ENCODE measurements at regions not wholly inside any gene's neighbourhood (a gene's known extent, or its start where the extent isn't known, plus 50 kb on each side); places are given as distances from the start of the nearest gene placed in this dataset.

DNA sequence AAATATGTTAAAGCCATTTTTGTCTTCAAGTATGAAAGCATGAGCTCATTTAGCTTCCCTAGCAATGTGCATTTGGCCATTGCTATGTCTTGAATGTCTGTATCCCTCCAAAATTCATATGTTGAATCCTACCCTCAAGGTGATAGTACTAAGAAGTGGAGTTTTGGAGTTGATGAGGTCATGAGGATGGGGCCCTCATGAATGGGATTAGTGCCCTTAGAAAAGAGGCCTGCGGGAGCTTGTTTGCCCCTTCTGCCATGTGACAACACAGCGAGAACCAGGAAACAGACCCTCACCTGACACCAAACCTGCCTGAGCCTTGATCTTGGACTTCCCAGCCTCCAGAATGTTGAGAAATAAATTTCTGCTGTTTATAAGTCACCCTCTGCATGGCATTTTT lies 61.3 kb upstream of the UCN3 start:
- TF ChIP-seq EP300 (IDR thresholded peaks at IDR 0.05) (no peak), POLR2A (IDR thresholded peaks at IDR 0.05) (no peak), CTCF (IDR thresholded peaks at IDR 0.05) (no peak), POLR2AphosphoS5 (IDR thresholded peaks at IDR 0.05) (no peak)
- Histone ChIP-seq H3K9me3 (peaks cover 0 to 4% (median 0%) of the 10 kb centered on the region in 4 donors), H3K4me1 (peaks cover 0 to under 1% (median 0%) of the 10 kb centered on the region in 4 donors), H3K27ac (no peak overlapping the region), H3K36me3 (no peaks in the 10 kb centered on the region), H3K4me3 (no peak overlapping the region), H3K27me3 (no peaks in the 10 kb centered on the region)
- 47 to 81% methylated on average over 2 of the region's 2 CpGs for WGBS, 2 donors
- ATAC-seq (ENCODE audit: low FRiP score in 2 of 2) (no peak), DNase-seq (no peak)

DNA sequence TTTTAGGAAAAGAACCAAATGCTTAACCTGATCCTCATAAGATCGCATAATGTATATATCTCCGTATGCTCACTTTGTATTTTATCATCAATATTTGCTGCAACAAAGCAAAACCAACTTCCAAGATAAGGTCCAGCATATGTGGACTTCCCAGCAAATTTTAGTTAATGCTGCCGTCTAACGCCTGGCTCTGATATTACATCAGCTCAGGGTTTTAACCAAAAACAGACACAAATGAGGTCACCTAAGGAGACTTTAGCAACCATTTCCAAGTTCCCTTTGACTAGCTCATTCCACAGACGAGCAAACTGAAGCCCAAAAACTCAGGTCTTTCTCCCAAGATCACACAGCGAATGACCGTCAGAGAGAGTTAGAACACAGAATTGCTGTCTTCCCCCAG lies 59.4 kb upstream of the UCN3 start:
- Histone ChIP-seq H3K27me3 (no peaks in the 10 kb centered on the region), H3K9me3 (peaks cover 0 to 4% (median 0%) of the 10 kb centered on the region in 4 donors), H3K4me3 (no peak overlapping the region), H3K36me3 (no peaks in the 10 kb centered on the region), H3K27ac (no peak overlapping the region), H3K4me1 (no peaks in the 10 kb centered on the region)
- TF ChIP-seq CTCF (IDR thresholded peaks at IDR 0.05) (no peak), POLR2A (IDR thresholded peaks at IDR 0.05) (no peak), POLR2AphosphoS5 (IDR thresholded peaks at IDR 0.05) (no peak), EP300 (IDR thresholded peaks at IDR 0.05) (no peak)
- ATAC-seq (ENCODE audit: low FRiP score in 2 of 2) (peak in 1 of 2 donors; percentile 84), DNase-seq (no peak)
- 91 to 95% methylated on average over 7 of the region's 7 CpGs for WGBS, 2 donors

DNA sequence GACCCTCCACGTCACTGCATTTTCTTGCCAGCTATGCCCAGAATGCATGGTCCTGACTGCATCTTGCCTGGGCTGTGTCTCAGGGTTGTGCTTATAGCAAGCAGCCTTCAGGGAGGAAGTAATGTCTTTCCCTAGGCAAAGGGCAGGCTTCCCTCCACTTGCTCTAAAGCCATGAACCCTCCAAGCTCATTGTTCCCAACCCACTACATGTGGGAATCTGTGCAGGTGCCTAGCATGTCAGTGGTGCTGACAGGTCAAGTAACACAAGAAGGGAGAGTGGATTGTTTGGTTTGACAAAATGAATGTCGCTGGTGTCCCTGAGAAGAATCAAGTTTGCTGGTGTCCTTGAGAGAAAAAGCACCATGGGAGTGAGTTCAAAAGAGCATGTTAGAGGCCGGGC lies 53.9 kb upstream of the UCN3 start:
- no peak for DNase-seq
- WGBS, 2 donors, result 78 to 85% methylated on average over 3 of the region's 3 CpGs
- Histone ChIP-seq H3K36me3 (no peaks in the 10 kb centered on the region), H3K27ac (no peak overlapping the region), H3K27me3 (no peaks in the 10 kb centered on the region), H3K9me3 (no peaks in the 10 kb centered on the region), H3K4me3 (no peak overlapping the region), H3K4me1 (peaks cover 0 to 8% (median 0%) of the 10 kb centered on the region in 4 donors)
- ATAC-seq (ENCODE audit: low FRiP score in 2 of 2), result no peak
- TF ChIP-seq POLR2AphosphoS5 (IDR thresholded peaks at IDR 0.05) (no peak), POLR2A (IDR thresholded peaks at IDR 0.05) (no peak), EP300 (IDR thresholded peaks at IDR 0.05) (no peak), CTCF (IDR thresholded peaks at IDR 0.05) (no peak)

- DNase-seq (no peak), ATAC-seq (ENCODE audit: low FRiP score in 2 of 2) (no peak)
- Histone ChIP-seq H3K4me3 (no peak overlapping the region), H3K4me1 (peaks cover 0 to 8% (median 0%) of the 10 kb centered on the region in 4 donors), H3K9me3 (no peaks in the 10 kb centered on the region), H3K27me3 (no peaks in the 10 kb centered on the region), H3K36me3 (no peaks in the 10 kb centered on the region), H3K27ac (no peak overlapping the region)
- TF ChIP-seq EP300 (IDR thresholded peaks at IDR 0.05) (no peak), POLR2A (IDR thresholded peaks at IDR 0.05) (no peak), CTCF (IDR thresholded peaks at IDR 0.05) (no peak), POLR2AphosphoS5 (IDR thresholded peaks at IDR 0.05) (no peak)
- 81 to 84% methylated on average over 1 of the region's 1 CpG for WGBS, 2 donors
These were observed 53.1 kb upstream of the UCN3 start for GRCh38 chr10:5311617-5312016.

- no peak for ATAC-seq (ENCODE audit: low FRiP score in 2 of 2)
- Histone ChIP-seq H3K9me3 (no peaks in the 10 kb centered on the region), H3K27me3 (no peaks in the 10 kb centered on the region), H3K4me1 (peaks cover 0 to 12% (median 0%) of the 10 kb centered on the region in 4 donors), H3K36me3 (no peaks in the 10 kb centered on the region), H3K4me3 (no peak overlapping the region), H3K27ac (no peak overlapping the region)
- no peak for DNase-seq
- WGBS, 2 donors, result 75 to 80% methylated on average over 5 of the region's 5 CpGs
- TF ChIP-seq POLR2A (IDR thresholded peaks at IDR 0.05) (no peak), POLR2AphosphoS5 (IDR thresholded peaks at IDR 0.05) (no peak), EP300 (IDR thresholded peaks at IDR 0.05) (no peak), CTCF (IDR thresholded peaks at IDR 0.05) (no peak)
These were observed 49.9 kb upstream of the UCN3 start for GRCh38 chr10:5314840-5315239.

Measured in upper lobe of left lung (tissue), 6 donors.